GM18861 (cell line): ENCODE measurements at regions not wholly inside any gene's neighbourhood (a gene's known extent, or its start where the extent isn't known, plus 50 kb on each side); places are given as distances from the start of the nearest gene placed in this dataset.
A peak's percentile ranks its signal among the peaks of the same experiment; 100 is the strongest.

Experiments used
- ATAC-seq: cut with Tn5 transposase; IDR thresholded peaks from one replicate; pipeline ENCODE4 v1.9.1; 2021; ENCODE audit not compliant: unreplicated experiment

- ATAC-seq = no peak
Measured at GRCh38 chr13:95352486-95352885, 51.2 kb upstream of the ABCC4 start.

GRCh38 chr13:95354156-95354555 lies 52.9 kb upstream of the ABCC4 start:
- no peak for ATAC-seq

- ATAC-seq = no peak
Measured at GRCh38 chr13:95354680-95355487, 53.6 kb upstream of the ABCC4 start.

GRCh38 chr13:95355494-95355893 lies 54.2 kb upstream of the ABCC4 start:
- ATAC-seq = no peak

DNA sequence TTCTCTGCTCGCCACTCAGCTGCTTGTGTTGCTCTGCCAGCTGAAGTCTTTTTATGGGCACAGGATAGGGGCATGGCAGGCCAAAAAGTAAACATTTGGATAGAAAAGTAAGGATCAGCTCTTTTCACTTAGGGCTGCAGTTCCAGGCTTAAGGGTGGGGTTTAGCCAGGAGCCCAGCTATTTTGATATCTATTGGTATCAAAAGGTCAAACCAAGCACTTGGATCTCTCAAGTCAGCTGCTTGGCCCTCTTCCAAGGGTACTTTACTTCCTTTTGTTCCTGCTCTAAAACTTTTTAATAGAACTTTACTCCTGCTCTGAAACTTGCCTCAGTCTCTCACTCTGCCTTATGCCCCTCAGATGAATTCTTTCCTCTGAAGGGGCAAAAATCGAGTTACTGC lies 55.7 kb upstream of the ABCC4 start:
- no peak for ATAC-seq

GRCh38 chr13:95357875-95358274 lies 56.6 kb upstream of the ABCC4 start:
- ATAC-seq = no peak

DNA sequence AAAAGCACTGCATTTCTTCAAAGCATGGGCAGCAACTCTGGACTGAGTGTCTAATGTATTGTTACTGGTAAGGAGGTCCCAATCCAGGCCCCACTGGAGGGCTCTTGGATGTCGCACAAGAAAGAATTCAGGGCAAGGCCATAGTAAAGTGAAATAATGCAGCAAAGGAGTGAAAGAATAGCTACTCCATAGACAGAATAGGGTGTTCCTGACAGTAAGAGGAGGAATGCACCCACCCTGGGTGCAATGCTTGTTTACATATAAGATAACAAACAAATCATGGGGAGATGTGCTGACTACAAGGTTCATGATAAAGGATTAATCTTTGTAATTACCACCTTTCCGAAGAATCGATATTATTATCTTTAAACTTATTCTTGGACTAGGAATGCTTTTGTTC lies 58.8 kb upstream of the ABCC4 start:
- no peak for ATAC-seq

GRCh38 chr13:95360464-95361097 lies 59.3 kb upstream of the ABCC4 start:
- no peak for ATAC-seq

DNA sequence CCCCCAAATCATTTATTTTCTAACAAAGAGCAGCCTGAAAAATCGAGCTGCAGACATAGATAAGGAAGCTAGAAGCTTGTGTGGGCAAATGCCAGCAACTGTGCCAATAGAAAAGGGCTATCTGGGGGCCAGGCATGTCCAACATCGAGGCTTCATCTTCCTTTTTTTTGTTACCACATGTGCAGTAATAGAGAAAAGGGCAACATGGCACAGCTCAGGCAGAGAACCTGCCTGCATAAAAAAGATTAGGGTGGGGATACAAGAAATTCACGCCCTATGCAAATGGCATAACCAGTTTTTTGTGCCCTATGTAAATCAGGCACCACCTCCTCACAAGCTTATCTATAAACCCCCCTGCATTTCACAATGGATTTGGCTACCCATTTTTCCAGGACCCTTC lies 60.4 kb upstream of the ABCC4 start:
- no peak for ATAC-seq

- ATAC-seq = no peak
Measured at GRCh38 chr13:95362666-95363065, 61.4 kb upstream of the ABCC4 start.

GRCh38 chr13:95367309-95367843 lies 66.1 kb upstream of the ABCC4 start:
- ATAC-seq = no peak

- ATAC-seq = no peak
Measured at GRCh38 chr13:95368998-95369397, 67.7 kb upstream of the ABCC4 start.

DNA sequence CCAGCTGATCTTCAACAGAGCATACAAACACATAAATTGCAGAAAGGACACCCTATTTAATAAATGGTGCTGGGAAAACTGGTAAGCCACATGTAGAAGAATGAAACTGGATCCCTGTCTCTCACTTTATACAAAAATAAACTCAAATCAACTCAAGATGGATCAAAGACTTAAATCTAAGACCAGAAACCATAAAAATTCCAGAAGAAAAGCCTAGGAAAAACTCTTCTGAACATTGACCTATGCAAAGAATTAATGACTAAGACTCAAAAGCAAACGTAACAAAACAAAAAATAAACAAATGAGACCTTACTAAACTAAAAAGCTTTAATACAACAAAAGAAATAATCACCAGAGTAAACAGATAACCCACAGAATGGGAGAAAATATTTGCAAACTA lies 74.5 kb upstream of the ABCC4 start:
- no peak for ATAC-seq

- ATAC-seq = no peak
Measured at GRCh38 chr13:95378603-95379002, 77.4 kb upstream of the ABCC4 start.

DNA sequence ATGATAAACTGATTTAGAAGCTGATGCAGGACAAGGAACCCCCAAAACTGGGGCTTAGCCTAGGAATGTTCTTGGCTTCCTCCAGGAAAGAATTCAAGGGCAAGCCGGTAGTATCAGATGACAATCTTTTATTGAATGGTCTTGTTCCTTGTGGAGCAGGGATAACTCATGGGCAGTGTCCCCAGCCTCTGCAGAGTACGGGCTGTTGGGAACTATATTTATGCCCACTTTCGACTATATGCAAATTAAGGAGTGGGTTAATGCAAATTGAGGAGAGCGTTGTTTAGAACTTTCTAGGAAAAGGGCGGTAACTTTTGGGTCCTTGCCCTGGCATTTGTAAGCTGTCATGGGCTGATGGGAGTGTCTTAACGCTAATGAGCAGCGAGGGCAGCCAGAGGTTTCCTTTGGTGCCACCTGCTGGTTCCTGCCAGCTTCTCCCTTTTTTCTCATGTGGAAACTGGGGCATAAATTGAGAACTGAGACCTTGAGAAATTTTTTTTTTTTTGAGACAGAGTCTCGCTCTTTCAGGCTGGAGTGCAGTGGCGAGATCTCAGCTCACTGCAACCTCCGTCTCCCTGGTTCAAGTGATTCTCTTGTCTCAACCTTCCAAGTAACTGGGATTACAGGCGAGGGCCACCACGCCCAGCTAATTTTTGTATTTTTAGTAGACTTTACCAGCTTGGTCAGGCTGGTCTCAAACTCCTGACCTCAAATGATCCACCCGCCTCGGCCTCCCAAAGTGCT lies 79.4 kb upstream of the ABCC4 start:
- peak; percentile 85 for ATAC-seq

DNA sequence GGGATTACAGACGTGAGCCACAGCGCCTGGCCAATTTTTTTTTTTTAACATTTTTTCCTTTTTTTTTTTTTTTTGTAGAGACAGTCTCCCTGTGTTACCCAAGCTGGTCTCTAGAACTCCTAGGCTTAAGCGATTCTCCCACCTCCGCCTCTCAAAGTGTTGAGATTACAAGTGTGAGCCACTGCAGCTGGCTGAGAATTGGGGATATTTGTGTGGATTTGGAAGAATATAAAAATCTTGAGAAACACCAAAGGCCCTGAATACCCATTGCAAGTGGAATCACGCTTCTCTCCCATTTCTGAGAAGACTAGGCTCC lies 79.9 kb upstream of the ABCC4 start:
- ATAC-seq = no peak

- ATAC-seq = no peak
Measured at GRCh38 chr13:95382411-95382810, 81.2 kb upstream of the ABCC4 start.

DNA sequence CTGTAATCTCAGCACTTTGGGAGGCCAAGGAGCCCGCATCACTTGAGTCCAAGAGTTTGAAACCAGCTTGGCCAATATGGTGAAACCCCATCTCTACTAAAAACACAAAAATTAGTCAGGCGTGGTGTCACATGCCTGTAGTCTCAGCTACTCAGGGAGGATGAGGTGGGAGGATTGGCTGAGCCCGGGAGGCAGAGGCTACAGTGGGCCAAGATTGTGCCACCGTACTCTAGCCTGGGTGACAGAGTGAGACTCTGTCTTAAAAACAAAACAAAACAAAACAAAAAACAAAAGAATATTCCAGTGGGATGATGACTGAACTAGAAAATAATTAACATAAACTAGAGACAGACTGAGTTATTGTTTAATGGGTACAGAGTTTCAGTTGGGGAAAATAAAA lies 81.7 kb upstream of the ABCC4 start:
- no peak for ATAC-seq

GRCh38 chr13:95385373-95385772 lies 84.1 kb upstream of the ABCC4 start:
- no peak for ATAC-seq

GRCh38 chr13:95385798-95386197 lies 84.5 kb upstream of the ABCC4 start:
- no peak for ATAC-seq

DNA sequence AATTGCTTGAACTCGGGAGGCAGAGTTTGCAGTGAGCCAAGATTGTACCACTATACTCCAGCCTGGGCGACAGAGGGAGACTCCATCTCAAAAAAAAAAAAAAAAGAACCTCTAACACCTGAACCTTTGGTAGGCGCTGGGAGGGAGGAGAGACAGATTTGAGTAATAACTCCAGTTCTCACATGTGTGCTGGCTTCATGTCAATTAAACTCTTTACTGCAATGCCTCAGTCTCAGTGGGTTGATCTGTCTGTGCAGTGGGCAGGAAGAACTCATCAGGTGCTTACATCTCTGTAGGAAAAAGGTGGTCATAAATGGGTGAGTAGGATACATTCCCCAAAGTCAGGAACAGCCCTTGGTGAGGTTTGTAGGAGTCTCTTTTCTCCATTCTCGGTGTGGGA lies 85.1 kb upstream of the ABCC4 start:
- no peak for ATAC-seq

GRCh38 chr13:95387733-95388207 lies 86.5 kb upstream of the ABCC4 start:
- ATAC-seq = no peak
